Lung (tissue), 11 donors: ENCODE measurements at regions not wholly inside any gene's neighbourhood (a gene's known extent, or its start where the extent isn't known, plus 50 kb on each side); places are given as distances from the start of the nearest gene placed in this dataset.

ENCODE experiments used
- ATAC-seq: fragments of 200-7000 bp; cut with Tn5 transposase; one replicate; pipeline ENCODE4 v1.9.1; 2020; ENCODE audit warnings: moderate number of reproducible peaks; ENCODE audit not compliant: insufficient read depth, low FRiP score
- DNase-seq, 3 donors: peaks; one replicate each; pipeline ENCODE4 v3.0.0-alpha.2; 2013 to 2017
- H3K27ac ChIP-seq, 2 donors: one replicate each; pipeline ENCODE4 v1.5.1; 2013; ENCODE audit warnings: mild to moderate bottlenecking in 2 of 2, moderate library complexity in 2 of 2, control low read depth in 1 of 2, inconsistent platforms in 1 of 2, low read depth in 1 of 2, low read length in 1 of 2
- H3K27me3 ChIP-seq, 3 donors: one replicate each; pipeline ENCODE4 v1.5.1; 2013; ENCODE audit warnings: low read length in 2 of 3; ENCODE audit not compliant: control insufficient read depth in 3 of 3, insufficient read depth in 3 of 3
- H3K36me3 ChIP-seq, 4 donors: one replicate each; pipeline ENCODE4 v1.5.1; 2013; ENCODE audit warnings: low read length in 4 of 4, mild to moderate bottlenecking in 1 of 4, moderate library complexity in 1 of 4; ENCODE audit not compliant: control insufficient read depth in 4 of 4, insufficient read depth in 4 of 4
- H3K4me1 ChIP-seq, 5 donors: one replicate each; pipeline ENCODE4 v1.5.1; 2013; ENCODE audit warnings: low read length in 5 of 5, mild to moderate bottlenecking in 2 of 5, moderate library complexity in 1 of 5; ENCODE audit not compliant: control insufficient read depth in 5 of 5, insufficient read depth in 5 of 5
- H3K4me3 ChIP-seq: one replicate; pipeline ENCODE4 v1.5.1; 2013; ENCODE audit warnings: mild to moderate bottlenecking, control low read depth, moderate library complexity
- H3K9ac ChIP-seq, 2 donors: one replicate each; pipeline ENCODE4 v1.5.1; 2013; ENCODE audit warnings: low read length in 2 of 2, control low read depth in 1 of 2; ENCODE audit not compliant: insufficient read depth in 1 of 2
- H3K9me3 ChIP-seq, 4 donors: one replicate each; pipeline ENCODE4 v1.5.1; 2013; ENCODE audit warnings: low read length in 3 of 4, mild to moderate bottlenecking in 1 of 4, moderate library complexity in 1 of 4; ENCODE audit not compliant: control insufficient read depth in 4 of 4, insufficient read depth in 3 of 4
- CTCF ChIP-seq: IDR thresholded peaks from 2 replicates; pipeline ENCODE4 v1.5.1; 2012; ENCODE audit warnings: mild to moderate bottlenecking; ENCODE audit errors: control extremely low read depth, extremely low read depth
- WGBS, 2 donors: extraction: QIAGEN DNeasy Blood & Tissue Kit; methylation state at CpG; one replicate each; pipeline ENCODE4 v1.1.7; 2013; 5-methylcytosine and 5-hydroxymethylcytosine counted together
- donor health status: control.
- donor health status: control.
- donor health status: Bipolar disorder and iron deficiency.
- donor health status: healthy.
- donor health status: DM: yes; HTN: yes; CAD: no.

- ATAC-seq (no peak), DNase-seq (no peak)
- Histone ChIP-seq H3K27me3 (peaks cover 0 to 7% (median 5%) of the 10 kb centered on the region in 3 donors), H3K4me1 (no peaks in the 10 kb centered on the region), H3K36me3 (no peaks in the 10 kb centered on the region), H3K9me3 (no peaks in the 10 kb centered on the region), H3K27ac (no peak overlapping the region), H3K4me3 (no peak overlapping the region), H3K9ac (no peak overlapping the region)
- TF ChIP-seq CTCF = no peak
- 67 to 83% methylated on average over 2 of the region's 2 CpGs for WGBS, 2 donors
These were observed 76.8 kb upstream of the CISTR start for GRCh38 chr12:53828598-53828997.

DNA sequence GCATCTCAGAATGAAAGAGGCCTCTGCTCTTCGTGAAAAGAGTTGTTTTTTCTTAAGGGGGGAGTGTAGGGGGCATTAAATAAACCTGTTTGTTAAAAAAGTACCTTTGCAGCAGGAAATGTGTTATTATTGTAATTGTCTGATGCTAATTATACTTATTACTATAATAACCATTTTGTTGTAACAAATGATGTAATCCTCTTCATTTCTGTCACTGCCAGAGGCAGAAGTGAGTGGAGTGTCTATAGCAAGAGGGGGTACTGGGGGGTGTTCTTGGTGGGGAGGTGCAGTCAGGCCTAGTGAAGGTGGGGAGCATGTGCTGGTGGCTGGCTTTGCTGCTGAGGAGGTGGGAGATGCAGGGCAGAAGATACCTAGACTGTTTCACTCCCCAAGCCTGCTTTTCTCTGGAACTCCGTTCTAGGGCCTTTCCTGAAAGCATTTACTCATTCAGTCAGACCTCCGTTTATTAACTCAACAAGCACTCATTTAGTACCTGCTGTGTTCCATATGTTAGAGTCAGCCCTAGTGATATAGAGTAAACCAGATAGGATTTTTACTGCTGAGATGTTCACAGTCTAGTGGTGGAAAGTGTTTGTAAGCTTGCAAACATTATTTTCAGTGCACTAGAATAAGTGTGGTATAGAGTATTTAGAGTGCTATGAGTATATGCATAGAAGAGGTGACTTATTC lies 77.5 kb upstream of the CISTR start:
- Histone ChIP-seq H3K4me1 (no peaks in the 10 kb centered on the region), H3K9me3 (no peaks in the 10 kb centered on the region), H3K36me3 (no peaks in the 10 kb centered on the region), H3K27me3 (peaks cover 0 to 8% (median 7%) of the 10 kb centered on the region in 3 donors), H3K9ac (no peak overlapping the region), H3K27ac (no peak overlapping the region), H3K4me3 (no peak overlapping the region)
- 47 to 62% methylated on average over 3 of the region's 3 CpGs for WGBS, 2 donors
- no peak for ATAC-seq
- no peak for DNase-seq
- no peak for TF ChIP-seq CTCF

DNA sequence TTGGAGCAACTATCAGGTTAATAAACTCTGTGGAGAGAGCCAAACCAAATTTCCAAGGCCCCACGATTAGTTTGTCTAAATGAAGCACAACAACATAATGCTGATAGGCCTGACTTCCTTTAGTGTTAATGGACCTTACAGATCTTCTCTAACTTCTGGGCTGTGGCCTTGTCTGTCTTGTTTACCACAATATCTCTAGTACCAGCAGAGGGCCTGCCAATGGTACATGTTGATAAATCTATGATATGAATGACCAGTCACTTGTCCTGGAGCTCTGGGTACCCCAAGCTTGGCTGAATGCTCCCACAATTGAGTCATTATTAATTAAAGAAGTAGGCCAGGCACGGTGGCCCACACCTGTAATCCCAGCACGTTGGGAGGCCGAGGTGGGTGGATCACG lies 78.9 kb upstream of the CISTR start:
- ATAC-seq = no peak
- 89 to 94% methylated on average over 5 of the region's 5 CpGs for WGBS, 2 donors
- TF ChIP-seq CTCF = no peak
- Histone ChIP-seq H3K9me3 (no peaks in the 10 kb centered on the region), H3K4me1 (no peaks in the 10 kb centered on the region), H3K27me3 (peaks cover 0 to 8% (median 7%) of the 10 kb centered on the region in 3 donors), H3K36me3 (no peaks in the 10 kb centered on the region), H3K27ac (no peak overlapping the region), H3K9ac (no peak overlapping the region), H3K4me3 (no peak overlapping the region)
- no peak for DNase-seq
